ENCODE measurements at regions not wholly inside any gene's neighbourhood (a gene's known extent, or its start where the extent isn't known, plus 50 kb on each side); places are given as distances from the start of the nearest gene placed in this dataset.

- no peak for TF ChIP-seq CTCF (IDR thresholded peaks at IDR 0.05 in 8 of 11, conservative IDR thresholded peaks at IDR 0.05 in 3 of 11)
- no peak for TF ChIP-seq POLR2A (IDR thresholded peaks at IDR 0.05)
- no peak for TF ChIP-seq POLR2AphosphoS5 (IDR thresholded peaks at IDR 0.05)
Observed at GRCh38 chr4:162797108-162797507, 369.6 kb downstream of the NAF1 start.

Measured in spleen (tissue), 7 donors.